LNCaP clone FGC (cell line): ENCODE measurements at regions not wholly inside any gene's neighbourhood (a gene's known extent, or its start where the extent isn't known, plus 50 kb on each side); places are given as distances from the start of the nearest gene placed in this dataset.

Experiments used
- DNase-seq: peaks from one replicate; pipeline ENCODE4 v3.0.0-alpha.2; 2011; ENCODE audit warnings: low read depth
- H3K4me3 ChIP-seq: 2 replicates; pipeline ENCODE4 v1.5.1; 2011; ENCODE audit warnings: mild to moderate bottlenecking, low read depth, low read length, control low read depth
- TF ChIP-seq, protein P1 (sequence below): IDR thresholded peaks from 2 replicates; pipeline ENCODE4 v1.5.1; 2012; ENCODE audit warnings: mild to moderate bottlenecking; ENCODE audit not compliant: control insufficient read depth, insufficient read depth; ENCODE audit errors: extremely low read depth

GRCh38 chr13:28590461-28590860 is 68.5 kb upstream of the POMP start:
- TF ChIP-seq, protein P1, sequence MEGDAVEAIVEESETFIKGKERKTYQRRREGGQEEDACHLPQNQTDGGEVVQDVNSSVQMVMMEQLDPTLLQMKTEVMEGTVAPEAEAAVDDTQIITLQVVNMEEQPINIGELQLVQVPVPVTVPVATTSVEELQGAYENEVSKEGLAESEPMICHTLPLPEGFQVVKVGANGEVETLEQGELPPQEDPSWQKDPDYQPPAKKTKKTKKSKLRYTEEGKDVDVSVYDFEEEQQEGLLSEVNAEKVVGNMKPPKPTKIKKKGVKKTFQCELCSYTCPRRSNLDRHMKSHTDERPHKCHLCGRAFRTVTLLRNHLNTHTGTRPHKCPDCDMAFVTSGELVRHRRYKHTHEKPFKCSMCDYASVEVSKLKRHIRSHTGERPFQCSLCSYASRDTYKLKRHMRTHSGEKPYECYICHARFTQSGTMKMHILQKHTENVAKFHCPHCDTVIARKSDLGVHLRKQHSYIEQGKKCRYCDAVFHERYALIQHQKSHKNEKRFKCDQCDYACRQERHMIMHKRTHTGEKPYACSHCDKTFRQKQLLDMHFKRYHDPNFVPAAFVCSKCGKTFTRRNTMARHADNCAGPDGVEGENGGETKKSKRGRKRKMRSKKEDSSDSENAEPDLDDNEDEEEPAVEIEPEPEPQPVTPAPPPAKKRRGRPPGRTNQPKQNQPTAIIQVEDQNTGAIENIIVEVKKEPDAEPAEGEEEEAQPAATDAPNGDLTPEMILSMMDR = no peak
- no peak overlapping the region for H3K4me3 ChIP-seq
- no peak for DNase-seq

GRCh38 chr13:28588296-28588695 is 70.6 kb upstream of the POMP start:
- TF ChIP-seq, protein P1 = no peak
- H3K4me3 ChIP-seq = no peak overlapping the region
- DNase-seq = no peak

DNA sequence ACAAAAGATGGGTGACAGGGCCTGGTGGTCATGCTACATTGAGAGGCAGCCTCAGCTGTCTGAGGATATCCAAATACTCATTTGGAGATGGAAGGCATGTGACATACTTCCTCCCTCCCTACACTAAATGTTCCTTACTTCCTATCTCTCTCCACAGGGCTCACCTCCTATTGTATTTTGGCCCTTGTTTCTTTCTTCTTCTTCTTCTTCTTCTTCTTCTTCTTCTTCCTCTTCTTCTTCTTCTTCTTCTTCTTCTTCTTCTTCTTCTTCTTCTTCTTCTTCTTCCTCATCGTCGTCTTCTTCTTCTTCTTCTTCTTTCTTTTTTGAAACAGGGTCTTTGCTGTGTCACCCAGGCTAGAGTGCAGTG is 71.8 kb upstream of the POMP start:
- no peak overlapping the region for H3K4me3 ChIP-seq
- DNase-seq = no peak
- TF ChIP-seq, protein P1 = no peak

DNA sequence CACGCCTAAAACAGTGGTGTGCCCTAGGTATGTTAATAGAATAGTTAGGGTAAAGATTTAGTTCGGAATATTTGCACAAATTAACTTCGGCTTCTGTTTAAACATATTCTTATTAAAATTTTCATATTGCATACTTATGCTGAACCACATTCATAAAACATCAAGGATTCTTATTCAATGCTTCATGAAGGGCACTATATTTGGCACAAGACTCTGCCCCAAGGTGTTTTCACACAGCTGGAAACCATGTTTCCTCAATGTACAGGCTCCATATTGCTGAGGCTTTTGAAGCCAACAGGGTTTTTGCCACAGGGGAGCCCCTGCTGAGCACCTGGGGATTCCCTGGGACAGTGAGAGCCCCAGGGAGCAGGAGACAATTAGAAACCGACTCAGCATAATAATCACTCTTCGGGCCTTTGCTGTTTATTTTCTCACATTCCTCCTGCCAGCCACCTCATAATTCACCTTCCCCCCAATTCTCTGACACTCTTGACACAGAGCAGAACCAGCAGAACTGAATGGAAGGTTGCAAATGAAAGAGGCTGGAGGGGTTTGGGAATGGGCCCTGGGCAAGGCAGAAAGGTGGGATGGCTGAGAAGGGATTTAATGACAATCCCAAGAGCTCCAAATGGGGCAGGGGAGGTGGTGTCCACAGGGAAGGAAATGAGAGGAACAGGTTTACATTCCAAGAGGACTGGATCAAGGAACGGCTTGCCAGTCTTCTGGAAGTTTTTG is 72.3 kb upstream of the POMP start:
- no peak for DNase-seq
- no peak overlapping the region for H3K4me3 ChIP-seq
- TF ChIP-seq, protein P1 = no peak

DNA sequence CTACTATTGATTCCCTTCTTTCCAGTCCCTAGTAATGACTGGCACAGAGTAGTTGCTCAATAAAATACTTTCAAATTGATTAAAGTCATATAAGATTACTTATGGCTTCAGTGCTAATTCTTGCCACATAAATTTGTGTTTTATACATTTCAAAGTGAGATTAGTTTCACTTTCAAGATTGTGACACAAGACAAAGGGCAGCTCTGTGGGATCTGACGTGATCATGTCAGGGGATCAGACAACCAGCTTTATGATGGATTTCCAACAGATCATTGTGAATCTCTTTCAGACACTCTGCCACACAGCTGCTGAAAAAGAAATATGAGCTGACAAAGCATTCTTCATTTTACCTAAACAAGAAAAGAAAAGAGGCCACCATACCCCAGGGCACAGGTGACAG is 73.4 kb upstream of the POMP start:
- TF ChIP-seq, protein P1 = no peak
- DNase-seq = no peak
- H3K4me3 ChIP-seq = no peak overlapping the region

- no peak for DNase-seq
- TF ChIP-seq, protein P1 = no peak
Observed at GRCh38 chr13:28584873-28585381, 74.0 kb upstream of the POMP start.

DNA sequence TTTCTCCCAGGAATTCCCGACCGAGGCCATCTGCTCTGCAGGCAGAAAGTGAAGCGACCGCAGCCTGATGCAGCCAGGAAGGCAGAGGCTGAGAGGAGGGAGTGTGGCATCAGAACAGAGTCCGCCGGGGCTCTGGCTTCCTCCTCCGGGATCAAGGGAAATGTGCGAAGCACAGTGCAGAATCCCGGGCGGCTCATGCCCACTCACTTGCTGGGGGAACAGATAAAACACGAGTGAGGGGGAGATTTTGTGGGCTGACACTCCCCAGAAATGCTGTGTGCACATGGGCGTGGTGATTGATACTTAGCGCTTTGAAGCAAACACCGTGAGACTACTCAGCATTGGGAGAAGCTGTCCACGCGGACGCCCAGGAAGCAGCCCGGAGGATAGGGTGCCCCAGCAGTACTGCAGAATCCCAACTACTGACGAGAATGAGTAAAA is 75.3 kb upstream of the POMP start:
- H3K4me3 ChIP-seq = no peak overlapping the region
- DNase-seq = no peak
- TF ChIP-seq, protein P1 = no peak

More at GRCh38 chr13:28584873-28585381, 74.0 kb upstream of the POMP start:
- H3K4me3 ChIP-seq = no peak overlapping the region
